Lung (tissue), 11 donors: ENCODE measurements at regions not wholly inside any gene's neighbourhood (a gene's known extent, or its start where the extent isn't known, plus 50 kb on each side); places are given as distances from the start of the nearest gene placed in this dataset.

Experiments used
- ATAC-seq: fragments of 200-7000 bp; cut with Tn5 transposase; one replicate; pipeline ENCODE4 v1.9.1; 2020; ENCODE audit warnings: moderate number of reproducible peaks; ENCODE audit not compliant: insufficient read depth, low FRiP score
- DNase-seq, 3 donors: peaks; one replicate each; pipeline ENCODE4 v3.0.0-alpha.2; 2013 to 2017
- H3K27ac ChIP-seq, 2 donors: one replicate each; pipeline ENCODE4 v1.5.1; 2013; ENCODE audit warnings: mild to moderate bottlenecking in 2 of 2, moderate library complexity in 2 of 2, control low read depth in 1 of 2, inconsistent platforms in 1 of 2, low read depth in 1 of 2, low read length in 1 of 2
- H3K27me3 ChIP-seq, 3 donors: one replicate each; pipeline ENCODE4 v1.5.1; 2013; ENCODE audit warnings: low read length in 2 of 3; ENCODE audit not compliant: control insufficient read depth in 3 of 3, insufficient read depth in 3 of 3
- H3K36me3 ChIP-seq, 4 donors: one replicate each; pipeline ENCODE4 v1.5.1; 2013; ENCODE audit warnings: low read length in 4 of 4, mild to moderate bottlenecking in 1 of 4, moderate library complexity in 1 of 4; ENCODE audit not compliant: control insufficient read depth in 4 of 4, insufficient read depth in 4 of 4
- H3K4me1 ChIP-seq, 5 donors: one replicate each; pipeline ENCODE4 v1.5.1; 2013; ENCODE audit warnings: low read length in 5 of 5, mild to moderate bottlenecking in 2 of 5, moderate library complexity in 1 of 5; ENCODE audit not compliant: control insufficient read depth in 5 of 5, insufficient read depth in 5 of 5
- H3K4me3 ChIP-seq: one replicate; pipeline ENCODE4 v1.5.1; 2013; ENCODE audit warnings: mild to moderate bottlenecking, control low read depth, moderate library complexity
- H3K9ac ChIP-seq, 2 donors: one replicate each; pipeline ENCODE4 v1.5.1; 2013; ENCODE audit warnings: low read length in 2 of 2, control low read depth in 1 of 2; ENCODE audit not compliant: insufficient read depth in 1 of 2
- H3K9me3 ChIP-seq, 4 donors: one replicate each; pipeline ENCODE4 v1.5.1; 2013; ENCODE audit warnings: low read length in 3 of 4, mild to moderate bottlenecking in 1 of 4, moderate library complexity in 1 of 4; ENCODE audit not compliant: control insufficient read depth in 4 of 4, insufficient read depth in 3 of 4
- WGBS, 2 donors: extraction: QIAGEN DNeasy Blood & Tissue Kit; methylation state at CpG; one replicate each; pipeline ENCODE4 v1.1.7; 2013; 5-methylcytosine and 5-hydroxymethylcytosine counted together
- TF ChIP-seq, protein P1 (sequence below): IDR thresholded peaks from 2 replicates; pipeline ENCODE4 v1.5.1; 2012; ENCODE audit warnings: mild to moderate bottlenecking; ENCODE audit errors: control extremely low read depth, extremely low read depth
- donor health status: control.
- donor health status: control.
- donor health status: Bipolar disorder and iron deficiency.
- donor health status: healthy.
- donor health status: DM: yes; HTN: yes; CAD: no.

DNA sequence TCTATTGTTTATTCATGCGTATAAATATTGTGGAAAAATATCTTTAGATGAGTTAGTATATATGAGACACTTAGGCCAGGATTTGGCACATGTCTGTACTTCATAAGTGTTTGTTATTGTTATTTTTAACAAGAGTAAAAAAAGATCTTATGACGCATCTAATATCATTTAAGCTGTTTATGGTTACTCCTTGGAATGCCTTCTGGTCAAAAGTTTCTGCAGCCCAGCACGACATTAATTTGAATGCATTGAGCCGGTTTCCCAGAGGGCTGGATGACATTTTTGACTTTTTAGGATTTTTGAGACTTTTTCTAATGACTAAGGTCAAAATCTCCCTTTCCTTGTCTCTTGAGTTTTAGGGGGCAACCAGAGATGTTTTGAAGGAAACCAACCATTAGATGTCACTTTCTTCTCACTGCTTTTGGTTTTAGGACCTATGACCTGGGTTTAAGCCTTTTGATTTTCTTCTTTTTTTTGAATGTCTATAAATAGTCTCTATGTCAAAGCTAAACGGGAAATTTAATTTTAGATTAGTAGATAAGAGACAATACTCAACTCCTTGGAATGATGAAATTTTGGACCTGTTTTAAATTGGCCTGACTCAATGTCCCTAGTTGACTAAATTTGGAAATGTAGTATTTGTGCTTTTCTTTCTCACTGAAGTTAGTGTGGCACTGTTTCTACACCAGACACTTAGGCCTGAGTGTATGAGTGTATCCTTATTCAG, 215.5 kb downstream of the AEBP2 start:
- TF ChIP-seq, protein P1, sequence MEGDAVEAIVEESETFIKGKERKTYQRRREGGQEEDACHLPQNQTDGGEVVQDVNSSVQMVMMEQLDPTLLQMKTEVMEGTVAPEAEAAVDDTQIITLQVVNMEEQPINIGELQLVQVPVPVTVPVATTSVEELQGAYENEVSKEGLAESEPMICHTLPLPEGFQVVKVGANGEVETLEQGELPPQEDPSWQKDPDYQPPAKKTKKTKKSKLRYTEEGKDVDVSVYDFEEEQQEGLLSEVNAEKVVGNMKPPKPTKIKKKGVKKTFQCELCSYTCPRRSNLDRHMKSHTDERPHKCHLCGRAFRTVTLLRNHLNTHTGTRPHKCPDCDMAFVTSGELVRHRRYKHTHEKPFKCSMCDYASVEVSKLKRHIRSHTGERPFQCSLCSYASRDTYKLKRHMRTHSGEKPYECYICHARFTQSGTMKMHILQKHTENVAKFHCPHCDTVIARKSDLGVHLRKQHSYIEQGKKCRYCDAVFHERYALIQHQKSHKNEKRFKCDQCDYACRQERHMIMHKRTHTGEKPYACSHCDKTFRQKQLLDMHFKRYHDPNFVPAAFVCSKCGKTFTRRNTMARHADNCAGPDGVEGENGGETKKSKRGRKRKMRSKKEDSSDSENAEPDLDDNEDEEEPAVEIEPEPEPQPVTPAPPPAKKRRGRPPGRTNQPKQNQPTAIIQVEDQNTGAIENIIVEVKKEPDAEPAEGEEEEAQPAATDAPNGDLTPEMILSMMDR: no peak
- H3K4me3 ChIP-seq: no peak overlapping the region
- H3K36me3 ChIP-seq: no peaks in the 10 kb centered on the region
- DNase-seq (peak in 2 of 3 donors; percentile 60 to 61), ATAC-seq (no peak)
- H3K27me3 ChIP-seq: no peaks in the 10 kb centered on the region
- H3K9me3 ChIP-seq: no peaks in the 10 kb centered on the region
- H3K4me1 ChIP-seq: peaks cover 0 to 13% (median 2%) of the 10 kb centered on the region in 5 donors
- H3K27ac ChIP-seq: no peak overlapping the region
- WGBS, 2 donors: 68 to 73% methylated on average over 5 of the region's 5 CpGs
- no peak overlapping the region for H3K9ac ChIP-seq

DNA sequence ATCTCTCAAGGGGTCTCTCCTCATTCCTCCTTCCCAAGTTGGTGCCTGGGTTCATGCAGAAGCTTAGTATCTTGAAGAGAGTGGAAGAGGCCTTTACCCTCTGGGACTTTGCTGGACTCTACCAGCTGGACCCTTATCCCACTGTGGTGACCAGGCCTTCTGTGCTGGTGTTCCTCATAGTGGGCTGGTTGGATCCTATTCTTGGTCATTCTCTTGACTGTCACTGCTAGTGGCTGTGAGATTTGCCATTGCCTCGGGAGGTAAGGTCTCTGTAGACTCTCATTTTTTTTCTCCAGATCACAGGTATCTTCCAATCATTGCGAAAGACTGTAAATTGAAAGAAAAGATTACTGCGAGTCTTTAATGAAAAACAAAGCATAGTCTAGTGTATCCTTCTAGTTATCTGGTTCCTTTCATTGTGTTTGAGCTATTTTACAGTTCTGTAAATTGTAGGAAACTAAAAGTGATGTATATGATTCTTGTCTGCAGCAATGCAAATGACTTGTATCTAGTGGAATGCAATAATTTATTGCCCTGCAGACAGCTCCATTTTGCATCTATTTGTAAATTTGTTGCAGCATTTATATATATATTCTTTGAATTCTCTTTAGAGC, 217.9 kb downstream of the AEBP2 start:
- H3K4me3 ChIP-seq: no peak overlapping the region
- WGBS, 2 donors: 93% methylated on average over 3 of the region's 3 CpGs
- TF ChIP-seq, protein P1: no peak
- no peaks in the 10 kb centered on the region for H3K9me3 ChIP-seq
- H3K9ac ChIP-seq: no peak overlapping the region
- no peaks in the 10 kb centered on the region for H3K27me3 ChIP-seq
- H3K27ac ChIP-seq: no peak overlapping the region
- no peaks in the 10 kb centered on the region for H3K36me3 ChIP-seq
- DNase-seq (no peak), ATAC-seq (no peak)
- peaks cover 0 to 13% (median 2%) of the 10 kb centered on the region in 5 donors for H3K4me1 ChIP-seq

DNA sequence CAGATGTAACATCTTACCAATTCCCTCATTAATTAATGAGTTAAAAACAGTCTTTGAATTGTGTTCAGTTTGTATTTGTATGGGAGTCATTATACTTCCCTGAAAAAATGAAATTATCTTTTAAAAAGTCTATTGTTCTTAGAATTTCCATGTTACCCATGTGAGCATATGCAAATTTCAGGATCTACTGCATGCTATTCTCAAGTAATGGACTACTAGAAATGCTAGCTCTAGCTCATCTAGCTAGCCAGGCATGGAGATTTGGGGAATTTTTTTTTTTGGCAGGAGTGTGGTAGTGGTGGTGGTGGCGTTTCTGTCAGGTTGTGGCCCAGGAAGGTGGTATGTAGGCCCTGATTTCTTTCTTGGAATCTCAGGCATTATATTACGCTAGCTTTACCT, 218.4 kb downstream of the AEBP2 start:
- 98 to 100% methylated on average over 2 of the region's 2 CpGs for WGBS, 2 donors
- Histone ChIP-seq H3K27me3 (no peaks in the 10 kb centered on the region), H3K4me1 (peaks cover 0 to 13% (median 2%) of the 10 kb centered on the region in 5 donors), H3K9ac (no peak overlapping the region), H3K9me3 (no peaks in the 10 kb centered on the region), H3K4me3 (no peak overlapping the region), H3K27ac (no peak overlapping the region), H3K36me3 (no peaks in the 10 kb centered on the region)
- DNase-seq (no peak), ATAC-seq (no peak)
- TF ChIP-seq, protein P1: no peak
